ENCODE measurements at regions not wholly inside any gene's neighbourhood (a gene's known extent, or its start where the extent isn't known, plus 50 kb on each side); places are given as distances from the start of the nearest gene placed in this dataset.
"Not testable (repeated sequence)": the region's sequence is repeated elsewhere in the genome, so short reads cannot be mapped to it uniquely, and the experiment has no call there.

- DNase-seq (ENCODE audit: low spot score): no peak
Observed at GRCh38 chr22:35475545-35475944, 65.1 kb upstream of the RASD2 start.

GRCh38 chr22:35476341-35476740, 64.3 kb upstream of the RASD2 start:
- no peak for DNase-seq (ENCODE audit: low spot score)

GRCh38 chr22:35477911-35478582, 62.6 kb upstream of the RASD2 start:
- DNase-seq (ENCODE audit: low spot score): peak; percentile 9

GRCh38 chr22:35478633-35479107, 62.0 kb upstream of the RASD2 start:
- DNase-seq (ENCODE audit: low spot score): no peak

GRCh38 chr22:35479359-35479758, 61.3 kb upstream of the RASD2 start:
- no peak for DNase-seq (ENCODE audit: low spot score)

- no peak for DNase-seq (ENCODE audit: low spot score)
Observed at GRCh38 chr22:35479985-35480550, 60.6 kb upstream of the RASD2 start.

- DNase-seq (ENCODE audit: low spot score): no peak
Observed at GRCh38 chr22:35480627-35481550, 59.7 kb upstream of the RASD2 start.

GRCh38 chr22:35482311-35482710, 58.3 kb upstream of the RASD2 start:
- no peak for DNase-seq (ENCODE audit: low spot score)

GRCh38 chr22:35482974-35483373, 57.7 kb upstream of the RASD2 start:
- DNase-seq (ENCODE audit: low spot score): no peak

- DNase-seq (ENCODE audit: low spot score): no peak
Observed at GRCh38 chr22:35483730-35484129, 56.9 kb upstream of the RASD2 start.

GRCh38 chr22:35484651-35485556, 55.7 kb upstream of the RASD2 start:
- no peak for DNase-seq (ENCODE audit: low spot score)

- no peak for DNase-seq (ENCODE audit: low spot score)
Observed at GRCh38 chr22:35486116-35486631, 54.5 kb upstream of the RASD2 start.

GRCh38 chr22:35487623-35488022, 53.0 kb upstream of the RASD2 start:
- not testable (repeated sequence) for DNase-seq (ENCODE audit: low spot score)

- DNase-seq (ENCODE audit: low spot score): no peak
Observed at GRCh38 chr22:35488513-35488912, 52.1 kb upstream of the RASD2 start.

GRCh38 chr22:35489239-35489638, 51.4 kb upstream of the RASD2 start:
- no peak for DNase-seq (ENCODE audit: low spot score)

Data from hematopoietic multipotent progenitor cell treated with erythropoietin and hydrocortisone succinate and interleukin-3 and kit ligand, for 17 days (in vitro differentiated cells).